HG03378 (cell line): ENCODE measurements at regions not wholly inside any gene's neighbourhood (a gene's known extent, or its start where the extent isn't known, plus 50 kb on each side); places are given as distances from the start of the nearest gene placed in this dataset.
"Not testable (repeated sequence)": the region's sequence is repeated elsewhere in the genome, so short reads cannot be mapped to it uniquely, and the experiment has no call there.

ENCODE experiments used
- ATAC-seq: cut with Tn5 transposase; IDR thresholded peaks from one replicate; pipeline ENCODE4 v1.9.1; 2021; ENCODE audit warnings: mild to moderate bottlenecking, moderate library complexity; ENCODE audit not compliant: unreplicated experiment

DNA sequence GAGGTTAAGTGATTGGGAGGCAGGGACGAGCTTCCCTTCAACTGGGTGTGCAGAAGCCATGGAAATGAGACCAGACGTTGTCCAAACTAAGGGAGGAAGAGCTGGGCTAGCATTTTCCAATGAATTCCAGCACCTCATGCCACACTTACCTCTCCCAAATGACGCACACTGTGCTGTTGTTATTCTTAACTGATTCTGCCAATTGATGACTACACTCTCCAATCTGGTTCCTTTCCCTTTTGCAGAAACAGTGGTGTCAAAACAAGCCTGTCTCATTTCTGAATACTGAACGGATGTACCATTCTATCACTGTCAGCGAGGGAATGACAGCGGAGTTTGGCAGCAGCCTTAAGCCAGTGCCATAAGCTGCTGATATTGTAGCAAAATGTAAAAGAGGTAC lies 380.5 kb upstream of the HNRNPA3 start:
- no peak for ATAC-seq

DNA sequence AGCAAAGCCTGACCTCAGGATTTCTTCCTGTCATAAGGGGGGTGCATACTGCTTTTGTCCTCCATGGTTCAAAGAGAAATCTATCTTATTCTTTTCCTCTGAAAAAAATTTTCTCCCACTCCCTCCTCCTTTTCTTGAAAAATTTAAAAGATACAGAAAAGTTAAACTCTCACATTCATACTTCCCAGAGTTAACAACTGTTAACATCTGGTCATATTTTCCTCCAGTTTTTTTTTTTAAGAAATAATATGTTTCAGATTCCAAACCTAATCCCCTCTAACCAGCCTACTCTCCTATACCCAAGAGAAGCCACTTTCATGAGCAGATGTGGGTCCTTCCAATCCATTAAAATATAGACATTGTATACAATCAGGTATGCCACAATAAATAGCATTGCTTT lies 378.9 kb upstream of the HNRNPA3 start:
- ATAC-seq: no peak

DNA sequence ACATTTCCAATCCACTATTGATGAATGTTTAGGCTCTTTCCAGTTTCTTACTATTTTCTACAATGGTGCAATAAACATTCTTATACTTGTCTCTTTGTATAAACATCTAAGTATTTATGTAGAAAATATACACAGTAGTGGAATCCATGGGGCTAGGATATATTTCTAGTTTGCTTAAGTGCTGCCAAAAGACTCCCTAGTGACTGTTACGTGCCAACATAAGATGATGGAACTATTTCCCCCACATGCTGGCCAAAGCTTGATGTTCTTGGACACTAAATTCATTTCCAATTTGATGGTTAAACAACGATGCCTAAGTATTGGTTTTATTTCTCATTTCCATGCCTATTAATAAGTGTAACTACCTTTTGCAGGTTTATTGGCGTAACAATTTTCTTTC lies 378.4 kb upstream of the HNRNPA3 start:
- ATAC-seq: no peak

DNA sequence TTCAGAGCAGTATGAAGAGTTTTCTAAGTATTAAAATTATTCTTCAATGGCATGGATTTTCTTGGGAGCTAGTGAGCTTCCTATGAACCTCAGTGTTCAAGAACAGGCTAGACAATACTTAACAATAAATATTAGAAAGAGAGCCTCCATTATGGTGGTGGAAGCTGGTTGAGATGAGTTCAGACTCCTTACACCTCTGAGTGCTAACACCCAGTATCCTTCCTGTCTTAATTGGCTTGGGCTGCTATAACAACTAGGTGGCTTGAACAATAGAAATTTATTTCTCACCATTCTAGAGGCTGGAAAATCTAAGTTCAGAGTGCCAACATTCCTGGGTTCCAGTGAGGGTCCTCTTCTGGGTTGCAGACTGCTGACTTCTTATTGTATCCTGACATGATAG lies 369.4 kb upstream of the HNRNPA3 start:
- no peak for ATAC-seq

DNA sequence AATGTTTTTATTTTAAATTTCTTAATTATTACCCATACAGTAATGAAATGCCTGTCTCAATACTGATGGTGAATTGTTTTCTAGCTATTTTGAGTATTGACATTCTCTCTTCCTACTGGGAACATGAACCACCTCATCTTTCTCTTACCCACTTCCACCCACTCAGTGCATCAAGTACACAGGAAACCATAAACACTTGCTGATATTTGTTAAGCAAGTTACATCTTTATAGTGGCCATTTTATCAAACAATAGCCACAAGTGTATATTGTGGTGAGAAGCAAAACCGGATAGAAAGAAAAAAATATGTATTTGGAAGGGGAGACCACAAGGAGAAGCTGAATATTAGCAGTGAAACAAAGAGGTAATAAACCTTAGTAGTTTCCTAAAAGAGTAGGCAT lies 368.1 kb upstream of the HNRNPA3 start:
- no peak for ATAC-seq

DNA sequence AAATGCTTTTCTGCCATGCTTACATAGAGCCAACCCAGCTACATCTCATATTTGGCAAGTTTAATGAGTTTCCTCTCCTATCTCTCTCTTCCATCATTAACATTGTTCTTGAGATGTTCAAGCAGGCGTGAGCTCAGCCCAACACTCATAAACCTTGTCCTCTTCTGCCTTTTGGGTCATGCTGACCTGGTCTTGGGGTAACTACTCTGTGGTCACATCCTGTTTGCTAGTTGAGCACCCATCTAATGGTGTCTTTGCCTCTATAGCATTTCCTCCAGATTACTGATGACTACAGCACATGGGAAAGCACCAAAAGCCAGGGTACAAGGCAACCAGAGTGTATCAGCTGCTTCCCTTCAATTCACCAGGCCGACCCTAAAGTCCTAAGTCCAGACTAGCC lies 366.9 kb upstream of the HNRNPA3 start:
- no peak for ATAC-seq

DNA sequence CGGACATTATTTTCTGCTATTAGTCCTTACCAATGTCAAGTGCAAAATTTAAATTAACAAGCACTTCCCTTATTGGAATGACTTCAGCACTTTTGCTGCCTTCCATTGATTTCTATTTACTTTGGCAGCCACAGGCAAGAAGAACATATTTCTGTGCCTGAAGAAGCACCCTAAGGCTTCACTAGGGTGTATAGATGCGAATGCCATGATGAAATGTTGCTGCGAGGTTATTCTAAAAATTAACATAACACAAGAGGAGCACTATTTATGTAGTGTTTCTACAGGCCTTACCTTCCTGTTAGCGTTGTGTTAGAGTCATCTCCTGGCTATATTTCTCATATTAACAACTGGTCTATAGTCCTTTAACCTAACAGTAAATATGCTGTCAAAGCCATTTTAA lies 365.0 kb upstream of the HNRNPA3 start:
- no peak for ATAC-seq

DNA sequence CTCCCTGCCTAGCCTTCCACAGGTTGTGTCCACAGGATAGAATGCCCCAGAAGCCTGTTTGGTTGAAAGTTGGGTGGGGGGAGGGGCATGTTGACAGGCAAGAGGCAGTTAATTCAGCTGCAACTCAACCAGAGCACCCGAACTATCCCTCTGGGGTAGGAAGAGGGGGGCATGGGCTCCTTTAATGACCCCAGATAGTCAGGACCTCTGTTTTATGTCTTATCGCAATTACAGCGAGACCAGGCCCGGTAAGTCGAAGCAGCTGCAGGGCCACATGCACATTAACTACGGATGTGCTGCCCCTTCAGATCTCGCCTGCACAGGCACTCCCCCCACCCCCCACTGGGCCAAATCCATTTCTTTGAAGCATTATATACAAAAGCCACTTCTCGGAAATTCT lies 363.8 kb upstream of the HNRNPA3 start:
- no peak for ATAC-seq

DNA sequence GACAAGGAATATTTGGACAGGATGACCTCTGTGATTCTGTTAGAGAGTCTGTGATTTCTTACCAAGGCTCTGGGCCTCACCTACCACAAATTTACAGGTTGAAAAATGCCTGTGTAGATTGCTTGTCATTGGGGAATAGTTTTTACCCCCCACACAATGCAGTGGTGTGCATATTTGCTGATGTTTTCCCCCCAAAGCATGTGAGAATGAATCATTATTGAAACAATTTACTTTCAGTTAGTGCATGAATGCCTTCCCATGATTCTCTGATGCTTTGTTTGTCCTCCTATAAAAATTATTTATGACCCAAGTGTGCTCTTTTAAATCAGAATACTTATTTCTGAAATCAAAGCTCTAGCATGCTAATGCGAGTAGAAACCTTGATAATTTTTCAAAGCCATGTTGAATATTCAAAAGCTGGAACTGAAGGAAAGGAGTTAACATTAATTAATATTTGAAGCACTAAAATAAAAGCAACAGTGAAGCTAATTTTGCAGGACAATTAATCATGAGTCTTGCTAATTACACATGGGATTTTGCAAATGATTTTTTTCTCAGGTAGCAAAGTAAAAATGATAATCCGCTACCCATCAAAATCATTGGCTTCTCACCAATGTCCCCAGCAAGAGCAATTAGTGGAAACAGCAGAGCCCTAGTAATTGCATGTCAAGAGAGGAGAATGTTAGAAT lies 361.2 kb upstream of the HNRNPA3 start:
- ATAC-seq: no peak

DNA sequence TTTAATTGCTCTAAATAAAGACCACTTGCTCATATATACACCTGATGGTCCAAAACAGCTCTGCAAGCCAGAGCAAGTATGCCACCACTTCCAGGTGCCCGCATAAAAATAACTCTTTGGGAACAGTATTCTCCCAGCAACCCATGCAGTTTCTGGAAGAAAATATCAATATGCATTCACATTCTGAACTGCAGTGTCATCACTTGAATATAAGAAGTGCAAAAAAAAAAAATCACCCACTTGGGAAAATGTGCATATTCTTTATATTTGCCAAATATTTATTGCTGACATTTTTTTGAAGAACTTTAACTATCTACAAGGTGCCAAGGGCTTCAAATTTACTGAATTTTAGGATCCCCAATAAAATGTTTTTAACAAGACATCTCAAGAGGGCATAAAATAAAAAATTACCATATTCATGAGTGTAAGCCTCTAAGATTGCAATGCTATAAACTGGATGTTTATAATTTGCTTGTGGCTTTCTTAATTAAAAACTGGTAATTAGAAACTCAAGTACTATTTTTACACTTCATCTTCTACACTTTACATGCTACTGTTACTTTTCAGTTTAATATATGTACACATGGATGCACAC lies 360.6 kb upstream of the HNRNPA3 start:
- no peak for ATAC-seq

DNA sequence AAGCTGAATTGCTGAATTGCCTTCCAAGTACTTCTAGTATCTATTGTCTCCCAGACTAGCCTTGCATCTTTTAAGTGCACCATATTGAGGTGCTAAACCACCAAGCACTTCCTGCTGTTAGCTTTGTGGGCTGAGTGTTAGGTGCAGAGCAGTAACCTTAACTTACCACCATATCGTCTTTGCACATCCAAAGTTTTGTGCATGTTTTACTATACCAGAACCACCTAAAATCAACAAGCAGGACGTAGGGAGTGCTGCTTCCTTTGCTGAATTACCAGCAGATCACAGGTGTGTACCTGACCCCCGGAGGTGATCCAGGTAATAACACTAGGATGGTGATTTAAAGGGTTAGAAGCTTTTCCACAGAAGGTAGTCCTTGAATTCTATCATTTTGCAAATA lies 359.9 kb upstream of the HNRNPA3 start:
- ATAC-seq: no peak

DNA sequence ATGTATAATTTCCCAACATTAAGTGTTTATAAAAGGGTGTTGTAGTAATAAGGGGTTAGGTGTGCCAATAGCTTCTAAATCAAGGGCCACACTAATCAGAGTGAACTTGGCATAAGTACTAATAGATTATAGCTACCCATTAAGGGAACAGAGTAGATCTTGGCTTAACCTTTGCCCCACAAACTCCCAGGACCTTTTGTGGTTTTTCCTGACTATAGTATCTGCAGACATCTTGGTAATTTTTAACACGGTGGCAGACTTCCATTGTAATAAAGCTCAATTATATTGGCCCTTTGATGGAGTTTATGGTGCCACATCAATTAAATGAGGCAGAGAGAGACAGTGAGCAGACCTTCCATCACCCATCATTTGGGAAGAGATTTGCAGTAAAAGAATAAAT lies 358.5 kb upstream of the HNRNPA3 start:
- ATAC-seq: no peak

DNA sequence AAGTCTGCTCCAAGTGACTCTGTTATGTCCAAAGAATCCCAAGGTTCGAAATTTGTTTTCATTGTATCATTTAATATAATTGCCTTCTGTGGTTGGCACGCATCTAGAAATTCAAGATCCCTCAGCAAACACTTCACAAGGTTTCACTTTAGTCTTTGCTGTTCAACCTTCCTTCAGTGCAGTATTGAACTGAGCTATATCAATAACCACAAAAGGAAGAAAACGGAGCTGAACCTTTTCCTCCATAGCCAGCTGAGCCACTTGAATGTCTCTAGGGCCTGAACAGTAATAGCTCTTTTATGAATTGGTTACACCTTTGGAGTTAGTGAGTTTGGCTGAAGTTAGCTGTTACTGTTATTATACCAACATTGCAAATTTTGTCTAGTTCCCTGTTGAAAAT lies 357.7 kb upstream of the HNRNPA3 start:
- no peak for ATAC-seq

DNA sequence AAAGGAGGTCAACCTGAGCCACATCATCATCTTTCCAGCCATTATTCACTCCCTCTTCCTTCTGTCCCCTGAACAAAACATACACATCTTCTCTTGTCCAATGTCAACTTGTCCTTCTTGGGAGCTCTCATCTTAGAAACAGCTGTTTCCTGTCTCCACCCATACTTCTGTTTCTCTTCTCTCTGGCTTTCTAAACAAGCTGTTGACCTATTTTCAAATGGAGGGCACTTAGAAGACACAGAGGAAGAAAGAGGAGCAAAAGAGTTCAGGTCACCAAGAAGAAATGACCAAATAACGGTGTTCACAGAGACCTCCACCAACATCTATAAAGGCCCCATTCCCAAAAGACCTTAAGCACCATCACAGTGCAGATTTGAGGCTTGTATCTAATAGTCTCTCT lies 355.9 kb upstream of the HNRNPA3 start:
- ATAC-seq: no peak

DNA sequence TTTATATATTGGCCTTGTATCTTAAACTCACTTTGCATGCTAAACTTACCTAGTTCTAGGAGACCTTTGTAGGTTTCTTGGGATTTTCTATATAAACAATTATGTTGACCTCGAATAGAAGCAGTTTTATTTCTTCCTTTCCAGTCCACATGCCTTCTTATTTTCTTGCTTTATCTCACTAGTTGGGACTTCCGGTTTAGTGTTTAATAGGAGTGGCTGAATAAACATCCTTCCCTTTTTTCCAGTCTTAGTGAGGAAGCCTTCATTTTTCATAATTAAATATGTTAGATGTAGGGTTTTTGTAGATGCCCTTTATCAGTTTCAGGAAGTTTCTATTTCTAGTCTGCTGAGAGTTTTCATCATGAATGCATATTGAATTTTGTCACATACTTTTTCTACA lies 347.3 kb upstream of the HNRNPA3 start:
- ATAC-seq: no peak

DNA sequence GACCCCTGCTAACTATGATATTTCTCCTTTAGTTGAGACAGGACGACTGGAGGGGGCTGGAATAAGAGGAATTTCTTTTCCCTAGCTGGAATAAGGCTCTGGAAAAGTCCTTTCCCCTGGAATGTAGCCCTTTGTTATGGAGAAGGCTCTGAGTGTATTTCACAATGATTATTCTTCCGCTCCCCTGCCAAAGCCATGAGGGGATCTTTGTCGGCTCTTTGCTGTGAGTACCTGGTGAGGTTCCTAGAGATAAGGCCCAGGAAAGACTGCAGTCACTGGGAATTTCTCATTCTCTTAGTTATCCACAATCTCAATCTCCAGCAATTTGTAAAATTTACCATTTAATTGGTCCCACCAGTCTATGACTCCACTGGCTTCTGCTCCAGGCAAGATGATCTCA lies 340.2 kb upstream of the HNRNPA3 start:
- no peak for ATAC-seq

DNA sequence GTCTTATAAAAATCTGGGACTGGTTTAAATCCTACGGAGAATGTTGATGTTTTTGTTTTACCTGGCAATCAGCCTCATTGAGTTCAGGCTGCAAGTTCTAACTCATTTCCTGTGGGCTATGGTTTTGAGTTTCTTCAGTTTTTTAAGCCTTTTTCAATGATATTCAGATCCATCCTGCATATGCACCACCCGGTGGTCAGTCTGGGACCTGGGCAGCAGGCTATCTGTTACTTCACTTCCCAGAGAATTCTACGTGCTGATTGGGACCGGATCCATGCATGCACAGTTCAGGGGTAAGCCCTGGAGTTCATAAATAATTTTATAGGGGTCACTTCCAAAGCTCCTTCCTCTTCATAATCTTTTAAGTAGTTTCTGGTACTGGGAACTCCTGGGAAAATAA lies 339.2 kb upstream of the HNRNPA3 start:
- no peak for ATAC-seq

DNA sequence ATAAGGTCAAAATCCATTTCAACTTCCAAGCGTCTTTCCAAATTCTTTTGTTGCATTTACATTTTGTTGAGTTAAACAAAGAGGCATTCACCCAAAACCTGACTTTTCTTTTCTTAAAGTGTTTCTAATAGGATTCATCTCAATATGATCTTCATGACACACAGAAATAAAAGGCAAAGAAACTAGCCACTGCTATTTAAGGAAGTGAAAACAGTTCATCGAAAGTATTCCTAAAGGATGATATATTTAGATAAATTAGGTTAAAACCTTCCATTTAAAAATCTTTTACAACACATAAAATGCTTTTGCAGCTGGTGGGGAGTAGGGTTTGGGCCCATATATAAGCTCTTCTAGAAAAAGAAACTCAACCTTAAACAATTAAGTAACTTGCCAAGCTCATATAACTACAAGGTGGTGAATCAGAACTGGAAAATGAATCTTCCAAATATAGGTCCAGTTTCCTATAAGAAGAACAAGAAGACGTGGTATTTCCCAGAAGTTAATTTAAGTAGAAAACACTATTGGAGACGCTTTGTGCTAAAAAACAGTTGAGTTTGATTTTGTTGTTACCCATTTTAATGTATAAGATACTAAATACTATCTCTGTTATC lies 336.0 kb upstream of the HNRNPA3 start:
- ATAC-seq: no peak

DNA sequence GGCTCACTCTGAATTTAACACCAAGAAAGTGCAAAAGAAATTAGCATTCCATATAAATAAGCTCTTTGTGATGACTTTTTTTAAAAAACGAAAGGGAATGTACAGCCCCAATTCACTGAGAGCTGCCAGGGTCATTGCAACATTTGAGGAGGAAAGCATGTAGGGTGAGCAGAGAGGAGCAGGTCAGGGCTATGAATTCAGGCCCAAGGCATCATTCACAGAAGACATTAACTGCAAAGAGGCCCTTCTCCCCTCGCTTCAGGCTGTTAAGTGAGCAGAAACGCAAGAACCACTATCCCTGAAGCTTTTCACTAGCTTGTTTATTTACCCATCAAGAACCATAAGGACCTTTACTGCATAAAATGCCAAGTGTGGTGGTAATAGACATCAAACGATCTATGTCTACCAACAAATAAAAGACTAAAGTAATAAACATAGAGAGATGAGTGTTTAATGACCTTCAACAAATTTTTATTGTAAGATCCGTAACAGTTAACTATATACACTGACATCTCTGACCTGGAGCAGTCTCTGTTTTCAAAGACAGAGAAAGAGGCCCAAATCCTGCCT lies 333.1 kb upstream of the HNRNPA3 start:
- no peak for ATAC-seq

DNA sequence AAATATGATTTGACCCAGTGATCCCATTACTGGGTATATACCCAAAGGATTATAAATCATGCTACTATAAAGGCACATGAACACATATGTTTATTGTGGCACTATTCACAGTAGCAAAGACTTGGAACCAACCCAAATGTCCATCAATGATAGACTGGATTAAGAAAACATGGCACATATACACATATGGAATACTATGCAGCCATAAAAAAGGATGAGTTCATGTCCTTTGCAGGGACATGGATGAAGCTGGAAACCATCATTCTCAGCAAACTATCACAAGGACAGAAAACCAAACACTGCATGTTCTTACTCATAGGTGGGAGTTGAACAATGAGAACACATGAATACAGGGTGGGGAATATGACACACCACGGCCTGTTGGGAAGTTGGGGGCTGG lies 330.5 kb upstream of the HNRNPA3 start:
- ATAC-seq: not testable (repeated sequence)

DNA sequence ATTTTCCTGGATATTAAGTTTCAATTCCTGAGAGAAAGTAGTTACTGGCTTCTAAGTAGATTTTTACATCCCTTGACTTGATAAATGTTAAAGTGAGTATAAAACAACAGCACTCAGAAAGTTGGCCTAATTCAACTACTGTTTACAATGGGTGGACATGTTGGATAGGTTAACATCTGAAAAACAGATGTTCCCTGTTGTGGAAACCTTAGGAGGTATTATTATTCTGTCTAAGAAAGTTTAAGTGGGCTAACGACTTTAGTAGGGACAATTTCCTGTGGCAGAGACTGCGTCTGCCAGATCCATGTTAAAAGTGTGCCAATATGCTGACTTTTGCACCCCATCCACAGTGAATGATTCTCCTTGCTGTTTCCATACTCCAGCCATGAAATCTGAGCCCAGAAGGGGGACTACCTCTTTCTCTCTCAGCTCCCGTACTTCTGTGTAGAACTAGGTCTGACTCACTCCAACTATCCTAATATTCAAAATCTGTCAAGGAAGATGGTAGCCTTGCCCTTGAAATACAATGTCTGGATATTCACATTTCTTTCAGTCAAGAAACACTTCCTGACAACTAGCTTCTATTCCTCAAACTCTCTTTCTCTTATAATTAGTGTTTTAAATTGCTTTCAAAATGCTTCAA lies 327.5 kb upstream of the HNRNPA3 start:
- no peak for ATAC-seq

DNA sequence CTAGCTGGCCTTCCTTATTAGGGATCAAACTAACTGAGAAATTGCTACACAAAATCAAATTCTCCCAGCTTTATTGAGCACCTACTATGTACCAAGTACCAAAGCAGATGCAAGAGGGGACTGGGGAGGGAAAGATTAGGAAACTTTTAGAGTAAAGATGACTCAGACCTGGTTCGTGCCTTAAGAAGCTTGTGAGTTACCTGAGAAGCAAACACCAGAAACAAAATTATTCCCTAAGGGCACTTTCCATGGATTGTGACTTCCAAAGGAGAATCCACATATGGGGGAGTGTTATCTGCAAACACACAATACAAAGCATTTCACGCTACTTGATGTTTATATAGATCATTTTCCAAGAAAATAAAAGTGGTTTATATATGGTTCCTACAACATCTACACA lies 326.9 kb upstream of the HNRNPA3 start:
- ATAC-seq: no peak
